H9 (cell line): ENCODE measurements at regions not wholly inside any gene's neighbourhood (a gene's known extent, or its start where the extent isn't known, plus 50 kb on each side); places are given as distances from the start of the nearest gene placed in this dataset.

Experiments
- DNase-seq: peaks from one replicate; pipeline ENCODE4 v3.0.0-alpha.2; 2017
- H2AFZ ChIP-seq: one replicate; pipeline ENCODE4 v1.6.1; 2013; ENCODE audit warnings: mild to moderate bottlenecking, low read length, control low read depth, moderate library complexity
- H2AK5ac ChIP-seq: 2 replicates; pipeline ENCODE4 v1.6.1; 2013; ENCODE audit warnings: low read length, control low read depth, mixed read lengths; ENCODE audit not compliant: insufficient read length
- H2BK120ac ChIP-seq: one replicate; pipeline ENCODE4 v1.6.1; 2013; ENCODE audit warnings: low read depth, mild to moderate bottlenecking, low read length, control low read depth, inconsistent platforms; ENCODE audit not compliant: poor library complexity, severe bottlenecking
- H2BK12ac ChIP-seq: 2 replicates; pipeline ENCODE4 v1.6.1; 2013; ENCODE audit warnings: low read length, control low read depth, mixed read lengths, low read depth; ENCODE audit not compliant: insufficient read length
- H2BK15ac ChIP-seq: 2 replicates; pipeline ENCODE4 v1.6.1; 2013; ENCODE audit warnings: low read depth, low read length, control low read depth
- H2BK20ac ChIP-seq: one replicate; pipeline ENCODE4 v1.6.1; 2013; ENCODE audit warnings: low read depth, mild to moderate bottlenecking, low read length, control low read depth, inconsistent platforms; ENCODE audit not compliant: poor library complexity, severe bottlenecking
- H2BK5ac ChIP-seq: 2 replicates; pipeline ENCODE4 v1.6.1; 2013; ENCODE audit warnings: low read length, control low read depth, mixed read lengths; ENCODE audit not compliant: insufficient read length
- H3K14ac ChIP-seq: 2 replicates; pipeline ENCODE4 v1.6.1; 2013; ENCODE audit warnings: low read length, control low read depth; ENCODE audit not compliant: insufficient read depth
- H3K18ac ChIP-seq: 2 replicates; pipeline ENCODE4 v1.6.1; 2013; ENCODE audit warnings: low read depth, mild to moderate bottlenecking, mixed read lengths, low read length, control low read depth; ENCODE audit not compliant: insufficient read length
- H3K23ac ChIP-seq: 2 replicates; pipeline ENCODE4 v1.6.1; 2013; ENCODE audit warnings: low read length, control low read depth, mixed read lengths, low read depth; ENCODE audit not compliant: insufficient read length
- H3K23me2 ChIP-seq: 2 replicates; pipeline ENCODE4 v1.6.1; 2013; ENCODE audit warnings: low read depth, mild to moderate bottlenecking, mixed read lengths, low read length, control low read depth; ENCODE audit not compliant: insufficient read length, poor library complexity, severe bottlenecking
- H3K27ac ChIP-seq: 2 replicates; pipeline ENCODE4 v1.5.1; 2013; ENCODE audit warnings: low read length, control low read depth, mixed read lengths, low read depth; ENCODE audit not compliant: insufficient read length
- H3K27me3 ChIP-seq: 2 replicates; pipeline ENCODE4 v1.6.1; 2013; ENCODE audit warnings: low read length, control low read depth, inconsistent platforms; ENCODE audit not compliant: insufficient read depth
- H3K4ac ChIP-seq: 2 replicates; pipeline ENCODE4 v1.6.1; 2013; ENCODE audit warnings: low read depth, mild to moderate bottlenecking, control low read depth, inconsistent platforms, low read length, moderate library complexity
- H3K4me1 ChIP-seq: 2 replicates; pipeline ENCODE4 v1.6.1; 2013; ENCODE audit warnings: low read length, control low read depth, inconsistent platforms; ENCODE audit not compliant: insufficient read depth
- H3K4me2 ChIP-seq: 2 replicates; pipeline ENCODE4 v1.6.1; 2013; ENCODE audit warnings: low read length, control low read depth, mixed read lengths; ENCODE audit not compliant: insufficient read length, insufficient read depth
- H3K56ac ChIP-seq: 2 replicates; pipeline ENCODE4 v1.6.1; 2013; ENCODE audit warnings: low read depth, mild to moderate bottlenecking, mixed read lengths, low read length, control low read depth; ENCODE audit not compliant: insufficient read length
- H3K79me1 ChIP-seq: 2 replicates; pipeline ENCODE4 v1.6.1; 2013; ENCODE audit warnings: low read depth, mild to moderate bottlenecking, moderate library complexity, low read length, control low read depth, inconsistent platforms; ENCODE audit not compliant: insufficient read depth, poor library complexity, severe bottlenecking
- H3K79me2 ChIP-seq: 2 replicates; pipeline ENCODE4 v1.6.1; 2013; ENCODE audit warnings: low read length, control low read depth, inconsistent platforms; ENCODE audit not compliant: insufficient read depth
- H3K9ac ChIP-seq: 2 replicates; pipeline ENCODE4 v1.6.1; 2013; ENCODE audit warnings: low read length, control low read depth, mixed read lengths; ENCODE audit not compliant: insufficient read length; ENCODE audit errors: extremely low read depth
- H3K9me3 ChIP-seq: one replicate; pipeline ENCODE4 v1.6.1; 2013; ENCODE audit warnings: low read depth, low read length, inconsistent platforms; ENCODE audit not compliant: control insufficient read depth
- H3T11ph ChIP-seq: one replicate; pipeline ENCODE4 v1.6.1; 2013; ENCODE audit warnings: mild to moderate bottlenecking, low read length, control low read depth, inconsistent platforms
- H4K20me1 ChIP-seq: one replicate; pipeline ENCODE4 v1.6.1; 2013; ENCODE audit not compliant: control insufficient read depth, insufficient read length, insufficient read depth
- H4K5ac ChIP-seq: 2 replicates; pipeline ENCODE4 v1.6.1; 2013; ENCODE audit warnings: low read depth, mild to moderate bottlenecking, mixed read lengths, low read length, control low read depth; ENCODE audit not compliant: insufficient read length
- H4K8ac ChIP-seq: replicated peaks from 2 replicates; pipeline ENCODE4 v1.6.1; 2013; ENCODE audit warnings: low read length, control low read depth, mixed read lengths, low read depth; ENCODE audit not compliant: insufficient read length
- H4K91ac ChIP-seq: 2 replicates; pipeline ENCODE4 v1.6.1; 2013; ENCODE audit warnings: low read depth, mild to moderate bottlenecking, moderate library complexity, mixed read lengths, low read length, control low read depth; ENCODE audit not compliant: insufficient read length
- H3K27ac Mint-ChIP-seq, 3 experiments: 2 replicates in 2 of 3; 3 replicates in 1 of 3; pipeline ENCODE4 v1.8.0; 2020 to 2021; ENCODE audit warnings: mixed read lengths in 3 of 3, mild to moderate bottlenecking in 1 of 3, moderate library complexity in 1 of 3
- H3K27me3 Mint-ChIP-seq: 2 replicates; pipeline ENCODE4 v1.8.0; 2021; ENCODE audit warnings: low read depth, mild to moderate bottlenecking, moderate library complexity, mixed read lengths
- H3K36me3 Mint-ChIP-seq, 3 experiments: 2 replicates in 2 of 3; 3 replicates in 1 of 3; pipeline ENCODE4 v1.8.0; 2020 to 2021; ENCODE audit warnings: low read depth in 3 of 3, mixed read lengths in 3 of 3; ENCODE audit not compliant: insufficient read depth in 1 of 3
- H3K4me1 Mint-ChIP-seq, 2 experiments: 2 replicates each; pipeline ENCODE4 v1.8.0; 2020; ENCODE audit warnings: mixed read lengths in 2 of 2
- H3K4me3 Mint-ChIP-seq, 2 experiments: 2 replicates in 1 of 2; 3 replicates in 1 of 2; pipeline ENCODE4 v1.8.0; 2020 to 2021; ENCODE audit warnings: mild to moderate bottlenecking in 2 of 2, mixed read lengths in 2 of 2, moderate library complexity in 1 of 2
- H3K9me3 Mint-ChIP-seq, 2 experiments: 2 replicates in 1 of 2; 3 replicates in 1 of 2; pipeline ENCODE4 v1.8.0; 2020; ENCODE audit warnings: mild to moderate bottlenecking in 2 of 2, mixed read lengths in 2 of 2, moderate library complexity in 1 of 2
- WGBS: extraction: QIAGEN DNeasy Blood & Tissue Kit; methylation state at CpG from one replicate; pipeline ENCODE4 v1.1.7; 2013; ENCODE audit warnings: missing lambda C conversion rate, low lambda C conversion rate, mixed read lengths; ENCODE audit not compliant: insufficient read length; ENCODE audit errors: extremely low coverage; 5-methylcytosine and 5-hydroxymethylcytosine counted together
- TF ChIP-seq, protein P1 (sequence below): fragments of 200-600 bp; sonication (generic); conservative IDR thresholded peaks from 3 replicates; pipeline ENCODE4 v1.8.0; 2021; ENCODE audit warnings: antibody characterized with exemption, mild to moderate bottlenecking

DNA sequence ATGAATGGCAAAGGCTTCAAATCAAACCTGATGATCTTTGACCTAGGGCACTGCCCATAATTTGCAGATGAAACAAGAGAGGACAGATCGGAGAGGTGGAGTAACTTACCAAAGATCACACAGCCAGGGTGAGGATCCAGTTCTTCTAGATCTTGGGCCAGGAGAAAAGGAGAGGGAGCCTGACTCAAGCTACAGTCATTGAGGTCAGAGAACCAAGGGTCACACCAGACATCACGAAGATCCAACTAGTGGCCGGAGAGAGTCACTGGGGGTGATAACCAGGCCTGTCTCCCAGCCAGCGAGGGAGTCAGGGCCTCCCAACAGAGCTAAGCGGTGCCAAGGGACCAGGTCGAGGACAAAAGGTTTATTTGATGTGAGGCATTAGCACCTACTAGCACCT lies 115.0 kb downstream of the RIPK4 start:
- no peak overlapping the region for H2BK120ac ChIP-seq

More for the DNA sequence above, 115.0 kb downstream of the RIPK4 start:
- Histone ChIP-seq H3K9ac (no peak overlapping the region), H3K79me2 (no peaks in the 10 kb centered on the region), H2BK12ac (no peak overlapping the region), H3K4ac (no peak overlapping the region), H4K91ac (no peak overlapping the region), H2AFZ (no peak overlapping the region), H2BK20ac (no peak overlapping the region), H2BK5ac (no peak overlapping the region), H4K8ac (no peak overlapping the region), H3K27me3 (no peaks in the 10 kb centered on the region), H3K23ac (no peak overlapping the region), H3K18ac (no peak overlapping the region), H2BK15ac (no peak overlapping the region), H3K4me2 (no peak overlapping the region), H3K79me1 (no peaks in the 10 kb centered on the region), H3K9me3 (no peaks in the 10 kb centered on the region), H3K14ac (no peak overlapping the region), H3K56ac (no peak overlapping the region), H4K20me1 (no peaks in the 10 kb centered on the region), H3T11ph (no peak overlapping the region), H4K5ac (no peak overlapping the region), H3K27ac (no peak overlapping the region), H3K23me2 (no peaks in the 10 kb centered on the region), H2AK5ac (no peak overlapping the region), H3K4me1 (no peaks in the 10 kb centered on the region; the same call in 1 of the 2 replicates)
- Mint-ChIP-seq H3K36me3 (peaks cover 2 to 10% (median 4%) of the 10 kb centered on the region in 3 experiments; a peak in 3 of 7 replicates), H3K27ac (no peak overlapping the region), H3K27me3 (peaks cover 3% of the 10 kb centered on the region), H3K4me1 (peaks cover 5 to 7% of the 10 kb centered on the region in 2 experiments), H3K9me3 (peaks cover 7 to 9% of the 10 kb centered on the region in 2 experiments; a peak in 3 of 5 replicates), H3K4me3 (no peak overlapping the region)
- WGBS, result no CpG with 5 or more reads among the region's 6 CpGs
- no peak for DNase-seq
- TF ChIP-seq, protein P1, sequence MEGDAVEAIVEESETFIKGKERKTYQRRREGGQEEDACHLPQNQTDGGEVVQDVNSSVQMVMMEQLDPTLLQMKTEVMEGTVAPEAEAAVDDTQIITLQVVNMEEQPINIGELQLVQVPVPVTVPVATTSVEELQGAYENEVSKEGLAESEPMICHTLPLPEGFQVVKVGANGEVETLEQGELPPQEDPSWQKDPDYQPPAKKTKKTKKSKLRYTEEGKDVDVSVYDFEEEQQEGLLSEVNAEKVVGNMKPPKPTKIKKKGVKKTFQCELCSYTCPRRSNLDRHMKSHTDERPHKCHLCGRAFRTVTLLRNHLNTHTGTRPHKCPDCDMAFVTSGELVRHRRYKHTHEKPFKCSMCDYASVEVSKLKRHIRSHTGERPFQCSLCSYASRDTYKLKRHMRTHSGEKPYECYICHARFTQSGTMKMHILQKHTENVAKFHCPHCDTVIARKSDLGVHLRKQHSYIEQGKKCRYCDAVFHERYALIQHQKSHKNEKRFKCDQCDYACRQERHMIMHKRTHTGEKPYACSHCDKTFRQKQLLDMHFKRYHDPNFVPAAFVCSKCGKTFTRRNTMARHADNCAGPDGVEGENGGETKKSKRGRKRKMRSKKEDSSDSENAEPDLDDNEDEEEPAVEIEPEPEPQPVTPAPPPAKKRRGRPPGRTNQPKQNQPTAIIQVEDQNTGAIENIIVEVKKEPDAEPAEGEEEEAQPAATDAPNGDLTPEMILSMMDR, result no peak
